DND-41 (cell line): ENCODE measurements at regions not wholly inside any gene's neighbourhood (a gene's known extent, or its start where the extent isn't known, plus 50 kb on each side); places are given as distances from the start of the nearest gene placed in this dataset.

Source experiments
- EZH2 ChIP-seq: IDR thresholded peaks from 3 replicates; pipeline ENCODE4 v1.6.1; 2012; ENCODE audit warnings: borderline replicate concordance, low read depth, mild to moderate bottlenecking, moderate library complexity, low read length, inconsistent platforms; ENCODE audit not compliant: severe bottlenecking
- TF ChIP-seq, protein P1 (sequence below): IDR thresholded peaks from 2 replicates; pipeline ENCODE4 v1.5.1; 2012; ENCODE audit warnings: borderline replicate concordance, low read length, moderate library complexity, mild to moderate bottlenecking; ENCODE audit not compliant: poor library complexity, severe bottlenecking; ENCODE audit errors: extremely low read depth

DNA sequence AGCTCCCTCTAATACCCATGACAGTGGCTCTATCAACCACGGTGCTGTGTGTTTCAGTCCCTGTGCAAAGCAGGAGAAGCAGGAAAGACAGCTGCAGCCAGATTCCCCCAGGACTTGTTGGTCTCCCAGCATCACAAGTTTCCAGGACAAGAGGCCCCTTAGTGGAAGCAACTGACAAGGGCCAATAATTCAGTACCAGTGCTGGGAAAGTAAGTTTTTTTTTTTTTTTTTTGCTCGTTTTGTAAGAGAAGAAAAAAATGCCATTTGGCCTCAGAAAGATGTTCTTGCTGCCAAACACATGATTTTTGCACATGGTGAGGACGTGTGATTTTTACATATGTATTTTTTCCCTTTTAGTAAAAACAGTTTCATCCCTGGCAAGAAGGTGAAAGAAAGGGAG lies 284.2 kb upstream of the ZMIZ1 start:
- TF ChIP-seq, protein P1, sequence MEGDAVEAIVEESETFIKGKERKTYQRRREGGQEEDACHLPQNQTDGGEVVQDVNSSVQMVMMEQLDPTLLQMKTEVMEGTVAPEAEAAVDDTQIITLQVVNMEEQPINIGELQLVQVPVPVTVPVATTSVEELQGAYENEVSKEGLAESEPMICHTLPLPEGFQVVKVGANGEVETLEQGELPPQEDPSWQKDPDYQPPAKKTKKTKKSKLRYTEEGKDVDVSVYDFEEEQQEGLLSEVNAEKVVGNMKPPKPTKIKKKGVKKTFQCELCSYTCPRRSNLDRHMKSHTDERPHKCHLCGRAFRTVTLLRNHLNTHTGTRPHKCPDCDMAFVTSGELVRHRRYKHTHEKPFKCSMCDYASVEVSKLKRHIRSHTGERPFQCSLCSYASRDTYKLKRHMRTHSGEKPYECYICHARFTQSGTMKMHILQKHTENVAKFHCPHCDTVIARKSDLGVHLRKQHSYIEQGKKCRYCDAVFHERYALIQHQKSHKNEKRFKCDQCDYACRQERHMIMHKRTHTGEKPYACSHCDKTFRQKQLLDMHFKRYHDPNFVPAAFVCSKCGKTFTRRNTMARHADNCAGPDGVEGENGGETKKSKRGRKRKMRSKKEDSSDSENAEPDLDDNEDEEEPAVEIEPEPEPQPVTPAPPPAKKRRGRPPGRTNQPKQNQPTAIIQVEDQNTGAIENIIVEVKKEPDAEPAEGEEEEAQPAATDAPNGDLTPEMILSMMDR, result no peak
- no peak for TF ChIP-seq EZH2
